ENCODE measurements at regions not wholly inside any gene's neighbourhood (a gene's known extent, or its start where the extent isn't known, plus 50 kb on each side); places are given as distances from the start of the nearest gene placed in this dataset.

DNA sequence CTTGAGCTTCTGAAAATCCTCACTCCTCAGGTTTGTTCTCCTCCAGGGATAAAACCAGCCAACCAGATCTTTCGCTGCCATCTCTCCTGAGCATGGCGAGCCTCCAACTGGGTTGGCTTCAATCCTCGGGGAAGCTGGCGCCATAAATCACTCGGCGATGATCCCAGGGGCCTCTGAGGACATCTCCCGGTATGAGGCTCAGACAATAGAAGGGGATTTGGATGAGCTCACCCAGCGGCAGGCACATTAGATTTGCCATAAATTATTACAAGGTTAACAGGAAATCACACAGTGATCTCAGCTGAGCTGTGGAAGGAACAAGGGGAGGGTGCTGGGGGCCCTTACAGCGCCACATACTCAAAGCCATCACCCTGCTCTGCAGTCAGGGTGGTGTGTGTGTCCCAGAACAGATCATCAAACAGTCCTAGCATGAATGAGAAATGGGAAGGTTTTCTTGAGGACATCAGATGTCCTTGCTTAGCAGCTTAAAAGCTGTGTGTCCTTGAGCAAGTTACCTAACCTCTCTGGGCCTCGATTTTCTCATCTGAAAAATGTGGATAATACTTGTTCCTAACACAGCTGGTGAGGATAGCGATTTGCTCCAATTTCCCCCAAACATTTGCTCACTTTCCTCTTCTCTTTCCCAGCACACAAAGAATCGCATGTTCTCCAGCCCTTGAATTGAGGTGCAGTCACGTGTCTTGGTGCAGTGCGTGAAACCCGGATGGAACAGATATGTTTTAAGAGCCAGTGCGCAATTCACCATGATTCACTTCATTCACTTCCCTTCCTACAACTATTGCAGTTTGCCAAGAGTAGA, 142.8 kb downstream of the SCARB1 start:
- H3K27me3 ChIP-seq (ENCODE audit: low read depth): no peaks in the 10 kb centered on the region
- TF ChIP-seq CTCF (IDR thresholded peaks at IDR 0.05; ENCODE audit: borderline replicate concordance): no peak
- H3K4me1 ChIP-seq: peaks cover 21% of the 10 kb centered on the region
- no peaks in the 10 kb centered on the region for H3K36me3 ChIP-seq
- H3K9me3 ChIP-seq (replicated peaks): no peaks in the 10 kb centered on the region
- intact Hi-C loops (cut with micrococcal nuclease): no loop called here
- peak; percentile 66 for DNase-seq
- peak overlapping the region; percentile 76 for H3K27ac ChIP-seq (replicated peaks)
- H3K4me3 ChIP-seq: no peak overlapping the region

- intact Hi-C loops (cut with micrococcal nuclease): no loop called here
- H3K4me3 ChIP-seq: no peak overlapping the region
- no peak for DNase-seq
- H3K9me3 ChIP-seq (replicated peaks): no peaks in the 10 kb centered on the region
- TF ChIP-seq CTCF (IDR thresholded peaks at IDR 0.05; ENCODE audit: borderline replicate concordance): peak; percentile 43
- no peaks in the 10 kb centered on the region for H3K36me3 ChIP-seq
- H3K4me1 ChIP-seq: peaks cover 21% of the 10 kb centered on the region
- H3K27ac ChIP-seq (replicated peaks): peak overlapping the region; percentile 76
- H3K27me3 ChIP-seq (ENCODE audit: low read depth): no peaks in the 10 kb centered on the region
Measured at GRCh38 chr12:124720004-124720680, 143.5 kb downstream of the SCARB1 start.

GRCh38 chr12:124719231-124719630, 144.4 kb downstream of the SCARB1 start:
- TF ChIP-seq CTCF (IDR thresholded peaks at IDR 0.05; ENCODE audit: borderline replicate concordance): no peak
- DNase-seq: no peak
- Histone ChIP-seq H3K9me3 (replicated peaks) (no peaks in the 10 kb centered on the region), H3K27me3 (ENCODE audit: low read depth) (no peaks in the 10 kb centered on the region), H3K4me1 (peaks cover 24% of the 10 kb centered on the region), H3K4me3 (no peak overlapping the region), H3K36me3 (no peaks in the 10 kb centered on the region), H3K27ac (replicated peaks) (no peak overlapping the region)
- intact Hi-C loops (cut with micrococcal nuclease): no loop called here

GRCh38 chr12:124718458-124718857, 145.2 kb downstream of the SCARB1 start:
- Histone ChIP-seq H3K36me3 (no peaks in the 10 kb centered on the region), H3K4me1 (peaks cover 29% of the 10 kb centered on the region)

DNA sequence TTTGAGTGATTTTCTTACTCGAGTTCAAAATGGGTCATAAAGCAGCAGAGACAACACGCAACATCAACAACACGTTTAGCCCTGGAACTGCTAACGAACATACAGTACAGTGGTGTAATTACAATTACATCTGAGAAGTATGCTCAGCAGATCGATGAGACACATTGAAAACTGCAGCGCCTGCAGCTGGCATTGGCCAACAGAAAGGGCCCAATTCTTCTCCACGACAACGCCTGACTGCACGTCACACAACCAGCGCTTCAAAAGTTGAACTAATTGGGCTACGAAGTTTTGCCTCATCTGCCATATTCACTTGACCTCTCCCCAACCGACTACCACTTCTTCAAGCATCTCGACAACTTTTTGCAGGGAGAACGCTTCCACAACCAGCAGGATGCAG, 145.6 kb downstream of the SCARB1 start:
- TF ChIP-seq CTCF (IDR thresholded peaks at IDR 0.05; ENCODE audit: borderline replicate concordance): no peak
- Histone ChIP-seq H3K27me3 (ENCODE audit: low read depth) (no peaks in the 10 kb centered on the region), H3K36me3 (no peaks in the 10 kb centered on the region), H3K27ac (replicated peaks) (no peak overlapping the region), H3K4me1 (peaks cover 33% of the 10 kb centered on the region), H3K9me3 (replicated peaks) (no peaks in the 10 kb centered on the region), H3K4me3 (no peak overlapping the region)
- intact Hi-C loops (cut with micrococcal nuclease): no loop called here
- no peak for DNase-seq

More at GRCh38 chr12:124718458-124718857, 145.2 kb downstream of the SCARB1 start:
- no peak overlapping the region for H3K27ac ChIP-seq (replicated peaks)
- intact Hi-C loops (cut with micrococcal nuclease): no loop called here
- no peak for TF ChIP-seq CTCF (IDR thresholded peaks at IDR 0.05; ENCODE audit: borderline replicate concordance)
- no peaks in the 10 kb centered on the region for H3K9me3 ChIP-seq (replicated peaks)
- H3K4me3 ChIP-seq: no peak overlapping the region
- no peaks in the 10 kb centered on the region for H3K27me3 ChIP-seq (ENCODE audit: low read depth)
- no peak for DNase-seq
